Activated CD4-positive, alpha-beta T cell treated with anti-CD3 and anti-CD28 coated beads, Interleukin-2, amount 10 ng/mL, durations not matched to agents 7 days and 5 days (primary cell): ENCODE measurements at regions not wholly inside any gene's neighbourhood (a gene's known extent, or its start where the extent isn't known, plus 50 kb on each side); places are given as distances from the start of the nearest gene placed in this dataset.

ENCODE experiments used
- CTCF ChIA-PET: fragments of 350-600 bp; sonication (Branson Sonifier 250); formaldehyde crosslinking; loops from one replicate; lab custom pipeline; 2021; ENCODE audit warnings: antibody characterized with exemption; lab: Charles Lee
- POLR2A ChIA-PET: fragments of 350-600 bp; sonication (Branson Sonifier 250); formaldehyde crosslinking; loops from one replicate; lab custom pipeline; 2021; ENCODE audit warnings: antibody characterized with exemption; lab: Charles Lee
- DNase-seq: peaks from one replicate; pipeline ENCODE4 v3.0.0-alpha.2; 2020
- H3K27ac Mint-ChIP-seq: one replicate; pipeline ENCODE4 v1.8.0; 2021; ENCODE audit warnings: mild to moderate bottlenecking, moderate library complexity, mixed read lengths
- H3K27me3 Mint-ChIP-seq: one replicate; pipeline ENCODE4 v1.8.0; 2021; ENCODE audit warnings: mixed read lengths
- H3K36me3 Mint-ChIP-seq: one replicate; pipeline ENCODE4 v1.8.0; 2021; ENCODE audit warnings: low read depth, mixed read lengths
- H3K4me1 Mint-ChIP-seq: one replicate; pipeline ENCODE4 v1.8.0; 2021; ENCODE audit warnings: mixed read lengths
- H3K4me3 Mint-ChIP-seq: one replicate; pipeline ENCODE4 v1.8.0; 2021; ENCODE audit warnings: mild to moderate bottlenecking, moderate library complexity, mixed read lengths
- H3K9me3 Mint-ChIP-seq: one replicate; pipeline ENCODE4 v1.8.0; 2021; ENCODE audit warnings: mixed read lengths

- ChIA-PET POLR2A (no interaction called here), CTCF (interaction anchor here (1.0 kb wide), 1 partner anchor 12 kb away, joined by 3 read pairs; no protein-coding TSS in a partner anchor)
- Mint-ChIP-seq H3K4me1 (no peaks in the 10 kb centered on the region), H3K27me3 (peaks cover 3% of the 10 kb centered on the region), H3K4me3 (no peak overlapping the region), H3K9me3 (no peaks in the 10 kb centered on the region), H3K36me3 (no peaks in the 10 kb centered on the region), H3K27ac (no peak overlapping the region)
- DNase-seq = no peak
These were observed 379.4 kb upstream of the SGCD start for GRCh38 chr5:155947394-155948062.

GRCh38 chr5:155948576-155948975 lies 378.4 kb upstream of the SGCD start:
- Mint-ChIP-seq H3K27me3 (peaks cover 3% of the 10 kb centered on the region), H3K4me1 (no peaks in the 10 kb centered on the region), H3K27ac (no peak overlapping the region), H3K4me3 (no peak overlapping the region), H3K36me3 (no peaks in the 10 kb centered on the region), H3K9me3 (no peaks in the 10 kb centered on the region)
- ChIA-PET CTCF (interaction anchor here (1.0 kb wide), 1 partner anchor 13 kb away, joined by 3 read pairs; no protein-coding TSS in a partner anchor), POLR2A (no interaction called here)
- DNase-seq = no peak

- Mint-ChIP-seq H3K27ac (no peak overlapping the region), H3K4me3 (no peak overlapping the region), H3K27me3 (no peaks in the 10 kb centered on the region), H3K4me1 (no peaks in the 10 kb centered on the region), H3K9me3 (no peaks in the 10 kb centered on the region), H3K36me3 (no peaks in the 10 kb centered on the region)
- ChIA-PET POLR2A (no interaction called here), CTCF (no interaction called here)
- no peak for DNase-seq
These were observed 374.4 kb upstream of the SGCD start for GRCh38 chr5:155952486-155953089.

DNA sequence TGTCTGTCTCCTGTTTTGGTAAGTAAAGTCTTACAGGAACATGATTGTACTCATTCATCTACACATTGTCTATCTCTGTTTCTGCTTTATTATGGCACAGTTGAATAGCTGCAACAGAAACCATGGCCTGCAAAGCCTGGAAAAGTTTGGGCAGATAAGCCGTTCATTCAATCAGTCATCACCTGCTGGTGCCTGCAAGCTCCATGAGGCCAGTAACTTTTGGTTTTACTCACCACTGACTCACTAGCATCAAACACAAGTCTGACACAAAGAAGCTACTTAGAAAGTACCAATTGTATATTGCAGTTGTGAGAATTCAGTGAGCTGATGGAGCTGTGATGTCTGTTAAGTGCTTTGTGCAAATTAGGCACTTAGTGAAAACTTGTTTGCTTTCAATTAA lies 373.6 kb upstream of the SGCD start:
- no peaks in the 10 kb centered on the region for H3K27me3 Mint-ChIP-seq
- H3K36me3 Mint-ChIP-seq = no peaks in the 10 kb centered on the region
- no peak overlapping the region for H3K27ac Mint-ChIP-seq
- POLR2A ChIA-PET = no interaction called here
- DNase-seq = no peak
- H3K4me3 Mint-ChIP-seq = no peak overlapping the region
- no peaks in the 10 kb centered on the region for H3K9me3 Mint-ChIP-seq
- H3K4me1 Mint-ChIP-seq = no peaks in the 10 kb centered on the region
- CTCF ChIA-PET = interaction anchor here (0.9 kb wide), 1 partner anchor 28 kb away, joined by 3 read pairs; no protein-coding TSS in a partner anchor

GRCh38 chr5:155954701-155955445 lies 372.1 kb upstream of the SGCD start:
- no peaks in the 10 kb centered on the region for H3K4me1 Mint-ChIP-seq
- CTCF ChIA-PET = no interaction called here
- H3K27me3 Mint-ChIP-seq = no peaks in the 10 kb centered on the region
- no peaks in the 10 kb centered on the region for H3K36me3 Mint-ChIP-seq
- no peak for DNase-seq
- no peak overlapping the region for H3K4me3 Mint-ChIP-seq
- no peaks in the 10 kb centered on the region for H3K9me3 Mint-ChIP-seq
- POLR2A ChIA-PET = no interaction called here
- no peak overlapping the region for H3K27ac Mint-ChIP-seq

GRCh38 chr5:155957884-155958283 lies 369.1 kb upstream of the SGCD start:
- H3K27ac Mint-ChIP-seq = no peak overlapping the region
- no peaks in the 10 kb centered on the region for H3K27me3 Mint-ChIP-seq
- H3K36me3 Mint-ChIP-seq = no peaks in the 10 kb centered on the region
- POLR2A ChIA-PET = no interaction called here
- CTCF ChIA-PET = no interaction called here
- no peaks in the 10 kb centered on the region for H3K4me1 Mint-ChIP-seq
- H3K4me3 Mint-ChIP-seq = no peak overlapping the region
- H3K9me3 Mint-ChIP-seq = no peaks in the 10 kb centered on the region
- DNase-seq = no peak

DNA sequence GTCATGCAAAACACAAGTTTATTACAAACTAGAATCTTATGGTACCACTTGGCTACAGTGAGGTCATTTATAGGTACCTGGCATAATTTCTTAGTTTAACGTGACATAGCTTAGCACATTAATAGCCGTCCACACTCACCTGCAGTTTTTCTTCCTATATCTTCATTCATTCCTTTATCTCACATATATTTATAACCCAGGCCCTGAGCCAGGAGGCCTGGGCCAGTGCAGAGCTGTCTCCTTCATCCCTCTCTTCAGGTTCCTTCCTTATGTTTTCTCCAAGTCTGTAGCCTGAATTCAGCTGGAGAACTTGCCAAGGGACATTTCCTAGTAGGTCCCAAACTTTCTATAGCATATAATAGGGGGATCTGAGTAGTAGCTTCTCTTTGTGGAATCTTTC lies 367.9 kb upstream of the SGCD start:
- ChIA-PET POLR2A (no interaction called here), CTCF (no interaction called here)
- Mint-ChIP-seq H3K9me3 (no peaks in the 10 kb centered on the region), H3K27me3 (no peaks in the 10 kb centered on the region), H3K36me3 (no peaks in the 10 kb centered on the region), H3K4me3 (no peak overlapping the region), H3K4me1 (no peaks in the 10 kb centered on the region), H3K27ac (no peak overlapping the region)
- DNase-seq = no peak

- no peaks in the 10 kb centered on the region for H3K9me3 Mint-ChIP-seq
- no peak overlapping the region for H3K27ac Mint-ChIP-seq
- no peaks in the 10 kb centered on the region for H3K4me1 Mint-ChIP-seq
- H3K4me3 Mint-ChIP-seq = no peak overlapping the region
- CTCF ChIA-PET = no interaction called here
- no peak for DNase-seq
- POLR2A ChIA-PET = no interaction called here
- H3K36me3 Mint-ChIP-seq = no peaks in the 10 kb centered on the region
- H3K27me3 Mint-ChIP-seq = no peaks in the 10 kb centered on the region
These were observed 366.8 kb upstream of the SGCD start for GRCh38 chr5:155960177-155960576.

DNA sequence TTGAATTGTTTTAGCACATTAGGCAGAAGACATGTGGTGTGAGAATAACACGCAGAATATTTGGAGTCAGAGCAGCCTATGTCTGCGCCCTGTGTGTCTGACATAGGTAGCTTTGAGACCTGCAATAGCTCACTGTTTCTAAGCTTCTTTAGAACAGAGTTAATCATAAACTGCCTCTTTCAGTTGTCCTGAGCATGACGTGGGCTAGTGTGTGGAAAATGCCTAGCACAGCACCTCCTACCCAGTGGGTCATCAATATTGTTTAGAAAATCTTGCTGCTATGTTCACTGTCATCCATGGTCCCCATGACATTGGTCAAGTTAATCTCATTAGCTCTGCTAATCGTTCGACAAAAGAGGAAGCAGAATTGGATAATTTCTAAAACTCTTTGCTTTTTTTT lies 357.4 kb upstream of the SGCD start:
- ChIA-PET CTCF (no interaction called here), POLR2A (no interaction called here)
- Mint-ChIP-seq H3K27me3 (peaks cover 2% of the 10 kb centered on the region), H3K4me1 (no peaks in the 10 kb centered on the region), H3K9me3 (no peaks in the 10 kb centered on the region), H3K36me3 (no peaks in the 10 kb centered on the region), H3K27ac (no peak overlapping the region), H3K4me3 (no peak overlapping the region)
- no peak for DNase-seq

DNA sequence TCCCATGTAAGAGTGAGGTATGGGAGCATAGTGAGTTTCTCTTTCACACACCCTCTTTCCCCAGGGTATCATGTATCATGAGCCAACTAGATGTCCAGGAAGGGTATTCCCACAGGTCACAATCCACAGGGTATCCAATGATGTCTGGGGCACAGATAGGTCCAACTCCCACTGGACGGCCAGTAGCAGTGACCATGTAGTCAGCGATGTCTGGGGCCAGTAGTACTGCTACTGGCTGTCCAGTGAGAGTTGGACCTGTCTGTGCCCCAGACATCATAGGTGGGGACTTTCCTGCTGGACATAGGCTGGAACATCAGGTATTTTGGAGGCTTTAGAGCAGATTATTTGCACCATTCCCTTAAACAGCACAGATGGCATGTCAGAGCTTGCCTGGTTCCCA lies 352.6 kb upstream of the SGCD start:
- Mint-ChIP-seq H3K27ac (no peak overlapping the region), H3K27me3 (peaks cover 2% of the 10 kb centered on the region), H3K4me3 (no peak overlapping the region), H3K9me3 (no peaks in the 10 kb centered on the region), H3K4me1 (no peaks in the 10 kb centered on the region), H3K36me3 (no peaks in the 10 kb centered on the region)
- POLR2A ChIA-PET = no interaction called here
- CTCF ChIA-PET = no interaction called here
- DNase-seq = no peak

- Mint-ChIP-seq H3K4me3 (no peak overlapping the region), H3K4me1 (no peaks in the 10 kb centered on the region), H3K36me3 (no peaks in the 10 kb centered on the region), H3K9me3 (no peaks in the 10 kb centered on the region), H3K27ac (no peak overlapping the region), H3K27me3 (no peaks in the 10 kb centered on the region)
- ChIA-PET CTCF (no interaction called here), POLR2A (no interaction called here)
- DNase-seq = no peak
These were observed 348.1 kb upstream of the SGCD start for GRCh38 chr5:155978850-155979249.

GRCh38 chr5:155982354-155982753 lies 344.6 kb upstream of the SGCD start:
- H3K4me1 Mint-ChIP-seq = no peaks in the 10 kb centered on the region
- H3K36me3 Mint-ChIP-seq = no peaks in the 10 kb centered on the region
- ChIA-PET CTCF (no interaction called here), POLR2A (no interaction called here)
- no peak overlapping the region for H3K4me3 Mint-ChIP-seq
- H3K27me3 Mint-ChIP-seq = no peaks in the 10 kb centered on the region
- no peak overlapping the region for H3K27ac Mint-ChIP-seq
- H3K9me3 Mint-ChIP-seq = no peaks in the 10 kb centered on the region
- no peak for DNase-seq

GRCh38 chr5:155983954-155984353 lies 343.0 kb upstream of the SGCD start:
- ChIA-PET POLR2A (no interaction called here), CTCF (interaction anchor here (1.3 kb wide), 1 partner anchor 11 kb away, joined by 3 read pairs; no protein-coding TSS in a partner anchor)
- H3K4me1 Mint-ChIP-seq = no peaks in the 10 kb centered on the region
- DNase-seq = no peak
- no peaks in the 10 kb centered on the region for H3K36me3 Mint-ChIP-seq
- no peaks in the 10 kb centered on the region for H3K27me3 Mint-ChIP-seq
- no peaks in the 10 kb centered on the region for H3K9me3 Mint-ChIP-seq
- H3K4me3 Mint-ChIP-seq = no peak overlapping the region
- H3K27ac Mint-ChIP-seq = no peak overlapping the region
